Neural cell (in vitro differentiated cells): ENCODE measurements at regions not wholly inside any gene's neighbourhood (a gene's known extent, or its start where the extent isn't known, plus 50 kb on each side); places are given as distances from the start of the nearest gene placed in this dataset.

ENCODE experiments used
- H2AFZ ChIP-seq: fragments of 200-600, 300-800 bp; sonication (generic), shearing (Covaris generic); 2 replicates; pipeline ENCODE4 v1.6.0; 2014; ENCODE audit warnings: low read depth, mild to moderate bottlenecking, antibody characterized with exemption, low read length, moderate library complexity
- H3F3A ChIP-seq: fragments of 200-600 bp; shearing (Covaris generic); 2 replicates; pipeline ENCODE4 v1.6.1; 2016; ENCODE audit warnings: mild to moderate bottlenecking, moderate library complexity, mixed read lengths, antibody characterized with exemption, low read length; ENCODE audit not compliant: insufficient read depth, poor library complexity, severe bottlenecking
- H3K27ac ChIP-seq: fragments of 200-600, 300-800 bp; sonication (generic), shearing (Covaris generic); 2 replicates; pipeline ENCODE4 v1.5.1; 2014; ENCODE audit warnings: mild to moderate bottlenecking, low read length, moderate library complexity
- H3K27me3 ChIP-seq: fragments of 300-800, 200-600 bp; sonication (generic), shearing (Covaris generic); 2 replicates; pipeline ENCODE4 v1.6.0; 2014; ENCODE audit warnings: mild to moderate bottlenecking, low read depth, low read length, moderate library complexity; ENCODE audit not compliant: insufficient read depth
- H3K36me3 ChIP-seq: fragments of 300-800, 200-600 bp; sonication (generic), shearing (Covaris generic); 2 replicates; pipeline ENCODE4 v1.5.1; 2014; ENCODE audit warnings: mild to moderate bottlenecking, antibody characterized with exemption, low read length, moderate library complexity; ENCODE audit not compliant: insufficient read depth
- H3K4me2 ChIP-seq: fragments of 300-800, 200-600 bp; sonication (generic), shearing (Covaris generic); 2 replicates; pipeline ENCODE4 v1.6.0; 2014; ENCODE audit warnings: mild to moderate bottlenecking, low read length
- H3K4me3 ChIP-seq: fragments of 300-800, 200-600 bp; sonication (generic), shearing (Covaris generic); 2 replicates; pipeline ENCODE4 v1.5.1; 2014; ENCODE audit warnings: mild to moderate bottlenecking, low read length, moderate library complexity
- H3K79me2 ChIP-seq: fragments of 200-600 bp; shearing (Covaris generic); replicated peaks from 2 replicates; pipeline ENCODE4 v1.6.0; 2014; ENCODE audit warnings: mild to moderate bottlenecking, low read length, moderate library complexity; ENCODE audit not compliant: insufficient read depth
- H3K9ac ChIP-seq: fragments of 300-800, 200-600 bp; sonication (generic), shearing (Covaris generic); 2 replicates; pipeline ENCODE4 v1.6.1; 2016; ENCODE audit warnings: mild to moderate bottlenecking, low read length, mixed read lengths
- H3K9me2 ChIP-seq: fragments of 200-600 bp; shearing (Covaris generic); 2 replicates; pipeline ENCODE4 v1.6.1; 2016; ENCODE audit warnings: mild to moderate bottlenecking, low read length, mixed read lengths; ENCODE audit not compliant: insufficient read depth
- H3K9me3 ChIP-seq: fragments of 200-600, 300-800 bp; sonication (generic), shearing (Covaris generic); 2 replicates; pipeline ENCODE4 v1.6.1; 2016; ENCODE audit warnings: mild to moderate bottlenecking, mixed run types, low read length, moderate library complexity, mixed read lengths
- H4K20me1 ChIP-seq: fragments of 200-600 bp; shearing (Covaris generic); 2 replicates; pipeline ENCODE4 v1.6.1; 2016; ENCODE audit warnings: mild to moderate bottlenecking, mixed run types; ENCODE audit not compliant: insufficient read depth
- CTCF ChIP-seq: fragments of 450-650 bp; IDR thresholded peaks from 2 replicates; pipeline ENCODE4 v1.5.1; 2014; ENCODE audit warnings: antibody characterized with exemption, mild to moderate bottlenecking, moderate library complexity; ENCODE audit not compliant: poor library complexity, severe bottlenecking
- EP300 ChIP-seq: fragments of 450-650 bp; conservative IDR thresholded peaks from 2 replicates; pipeline ENCODE4 v1.6.1; 2014; ENCODE audit warnings: antibody characterized with exemption, mild to moderate bottlenecking, moderate library complexity; ENCODE audit not compliant: poor library complexity, severe bottlenecking
- EZH2 ChIP-seq: fragments of 200-600, 300-800 bp; shearing (Covaris generic), sonication (generic); IDR thresholded peaks from 2 replicates; pipeline ENCODE4 v1.6.1; 2014; ENCODE audit warnings: antibody characterized with exemption, low read length, borderline replicate concordance, mild to moderate bottlenecking; ENCODE audit not compliant: insufficient read depth, poor library complexity, severe bottlenecking
- MXI1 ChIP-seq: fragments of 450-650 bp; conservative IDR thresholded peaks from 2 replicates; pipeline ENCODE4 v1.6.1; 2014; ENCODE audit warnings: antibody characterized with exemption, mild to moderate bottlenecking; ENCODE audit not compliant: poor library complexity, severe bottlenecking
- POLR2AphosphoS5 ChIP-seq: IDR thresholded peaks from 2 replicates; pipeline ENCODE4 v1.6.1; 2012
- RAD21 ChIP-seq: fragments of 450-650 bp; conservative IDR thresholded peaks from 2 replicates; pipeline ENCODE4 v1.6.1; 2014; ENCODE audit warnings: antibody characterized with exemption, mild to moderate bottlenecking, moderate library complexity
- REST ChIP-seq: IDR thresholded peaks from 2 replicates; pipeline ENCODE4 v1.6.1; 2012; ENCODE audit warnings: borderline replicate concordance
- SMC3 ChIP-seq: fragments of 450-650 bp; conservative IDR thresholded peaks from 2 replicates; pipeline ENCODE4 v1.6.1; 2014; ENCODE audit warnings: antibody characterized with exemption, mild to moderate bottlenecking, moderate library complexity; ENCODE audit not compliant: poor library complexity
- TAF1 ChIP-seq: IDR thresholded peaks from 2 replicates; pipeline ENCODE4 v1.6.1; 2012; ENCODE audit warnings: low read depth

- Histone ChIP-seq H3K27ac (no peak overlapping the region), H3K79me2 (no peaks in the 10 kb centered on the region), H3K9me2 (no peaks in the 10 kb centered on the region), H3K4me2 (no peak overlapping the region), H3F3A (no peaks in the 10 kb centered on the region), H3K9ac (no peak overlapping the region), H4K20me1 (no peaks in the 10 kb centered on the region), H3K27me3 (no peaks in the 10 kb centered on the region), H3K9me3 (no peaks in the 10 kb centered on the region), H3K36me3 (no peaks in the 10 kb centered on the region), H3K4me3 (no peak overlapping the region), H2AFZ (no peak overlapping the region)
- TF ChIP-seq TAF1 (no peak), CTCF (no peak), RAD21 (no peak), MXI1 (no peak), EP300 (no peak), REST (no peak)
Observed at GRCh38 chr5:67793418-67793817, 422.1 kb upstream of the PIK3R1 start.

- no peak overlapping the region for H3K9ac ChIP-seq
- H3K79me2 ChIP-seq, result no peaks in the 10 kb centered on the region
- no peak overlapping the region for H3K4me2 ChIP-seq
- TF ChIP-seq EZH2 (no peak), POLR2AphosphoS5 (no peak), REST (no peak), MXI1 (no peak), EP300 (no peak), SMC3 (no peak), CTCF (no peak), TAF1 (no peak), RAD21 (no peak)
- no peaks in the 10 kb centered on the region for H3F3A ChIP-seq
- H3K4me3 ChIP-seq, result no peak overlapping the region
- no peak overlapping the region for H2AFZ ChIP-seq
- H3K36me3 ChIP-seq, result no peaks in the 10 kb centered on the region
- no peaks in the 10 kb centered on the region for H3K27me3 ChIP-seq
- no peaks in the 10 kb centered on the region for H3K9me2 ChIP-seq
- no peaks in the 10 kb centered on the region for H4K20me1 ChIP-seq
- H3K9me3 ChIP-seq, result no peaks in the 10 kb centered on the region
- H3K27ac ChIP-seq, result no peak overlapping the region
Observed at GRCh38 chr5:67792891-67793290, 422.7 kb upstream of the PIK3R1 start.
